PC-3 (cell line): ENCODE measurements at regions not wholly inside any gene's neighbourhood (a gene's known extent, or its start where the extent isn't known, plus 50 kb on each side); places are given as distances from the start of the nearest gene placed in this dataset.
A peak's percentile ranks its signal among the peaks of the same experiment; 100 is the strongest.

Source experiments
- ATAC-seq: fragments of 200-7000 bp; cut with Tn5 transposase; 2 replicates; pipeline ENCODE4 v1.9.1; 2020; ENCODE audit warnings: mild to moderate bottlenecking, moderate library complexity
- BruUV-seq: library from RNA; stranded (reverse); fragments of 400-500 nt; replicated peaks from 2 replicates; lab custom pipeline; 2021; lab: Mats Ljungman, UMichigan
- CTCF ChIA-PET: fragments of 300-600 bp; sonication (Branson Sonifier 250); formaldehyde crosslinking; loops from one replicate; lab custom pipeline; 2022; ENCODE audit warnings: antibody characterized with exemption; lab: Charles Lee
- POLR2A ChIA-PET: fragments of 300-600 bp; sonication (Branson Sonifier 250); formaldehyde crosslinking; loops from one replicate; lab custom pipeline; 2022; ENCODE audit warnings: antibody characterized with exemption; ENCODE audit not compliant: unreplicated experiment; lab: Charles Lee
- DNase-seq: peaks from one replicate; pipeline ENCODE4 v3.0.0-alpha.2; 2015
- H2AFZ ChIP-seq: fragments of 300-600 bp; sonication (generic); 2 replicates; pipeline ENCODE4 v1.6.0; 2016; ENCODE audit warnings: antibody characterized with exemption, low read length
- H3F3A ChIP-seq: fragments of 300-600 bp; sonication (generic); one replicate; pipeline ENCODE4 v1.6.0; 2017; ENCODE audit warnings: antibody characterized with exemption, low read length, control low read depth, mild to moderate bottlenecking; ENCODE audit not compliant: unreplicated experiment
- H3K27ac ChIP-seq: fragments of 300-600 bp; sonication (generic); 2 replicates; pipeline ENCODE4 v1.5.1; 2016; ENCODE audit warnings: mild to moderate bottlenecking, low read length
- H3K27me3 ChIP-seq: fragments of 300-600 bp; sonication (generic); 2 replicates; pipeline ENCODE4 v1.6.1; 2016; ENCODE audit warnings: low read length, mixed read lengths
- H3K36me3 ChIP-seq: fragments of 300-600 bp; sonication (generic); 2 replicates; pipeline ENCODE4 v1.6.1; 2016; ENCODE audit warnings: low read depth, mixed run types, low read length, mixed read lengths
- H3K4me1 ChIP-seq: fragments of 300-600 bp; sonication (generic); 2 replicates; pipeline ENCODE4 v1.5.1; 2016; ENCODE audit warnings: low read length; ENCODE audit not compliant: insufficient read depth
- H3K4me2 ChIP-seq: fragments of 300-600 bp; sonication (generic); 2 replicates; pipeline ENCODE4 v1.6.0; 2016; ENCODE audit warnings: low read length
- H3K4me3 ChIP-seq: fragments of 300-600 bp; sonication (generic); 2 replicates; pipeline ENCODE4 v1.5.1; 2016; ENCODE audit warnings: mild to moderate bottlenecking, low read length, mixed read lengths
- H3K79me2 ChIP-seq: fragments of 300-600 bp; sonication (generic); 2 replicates; pipeline ENCODE4 v1.6.1; 2017; ENCODE audit warnings: low read length, mixed read lengths
- H3K9ac ChIP-seq: fragments of 300-600 bp; sonication (generic); 2 replicates; pipeline ENCODE4 v1.6.0; 2016; ENCODE audit warnings: mild to moderate bottlenecking, low read length
- H3K9me2 ChIP-seq: fragments of 300-600 bp; sonication (generic); replicated peaks from 2 replicates; pipeline ENCODE4 v1.6.1; 2016; ENCODE audit warnings: mixed run types, low read length, mixed read lengths
- H3K9me3 ChIP-seq: fragments of 300-600 bp; sonication (generic); 2 replicates; pipeline ENCODE4 v1.6.1; 2016; ENCODE audit warnings: low read length, mixed read lengths
- H4K20me1 ChIP-seq: fragments of 300-600 bp; sonication (generic); 2 replicates; pipeline ENCODE4 v1.6.1; 2016; ENCODE audit warnings: low read length, mixed read lengths
- CTCF ChIP-seq: fragments of 300-600 bp; sonication (generic); conservative IDR thresholded peaks from 2 replicates; pipeline ENCODE4 v1.5.1; 2017; ENCODE audit warnings: antibody characterized with exemption, low read depth, mild to moderate bottlenecking, low read length
- EZH2 ChIP-seq: fragments of 300-600 bp; sonication (generic); IDR thresholded peaks from one replicate; pipeline ENCODE4 v1.6.1; 2017; ENCODE audit warnings: antibody characterized with exemption, mild to moderate bottlenecking, low read length; ENCODE audit not compliant: unreplicated experiment
- EZH2phosphoT487 ChIP-seq: fragments of 300-600 bp; sonication (generic); IDR thresholded peaks from 2 replicates; pipeline ENCODE4 v1.6.1; 2018; ENCODE audit warnings: mild to moderate bottlenecking, antibody characterized with exemption, low read length, borderline replicate concordance
- intact Hi-C: fragments of 100-400 bp; cut with micrococcal nuclease; formaldehyde crosslinking; loops from 2 replicates; pipeline ENCODE4 v1.9.0; 2023

GRCh38 chr16:47876511-47876910 lies 279.3 kb downstream of the ABCC12 start:
- no peaks in the 10 kb centered on the region for H3K36me3 ChIP-seq
- CTCF ChIA-PET = no interaction called here
- intact Hi-C loops = no loop called here

GRCh38 chr16:47873434-47873833 lies 282.4 kb downstream of the ABCC12 start:
- Histone ChIP-seq H4K20me1 (no peaks in the 10 kb centered on the region), H2AFZ (no peak overlapping the region), H3K9me2 (no peaks in the 10 kb centered on the region), H3K4me3 (no peak overlapping the region), H3K9ac (no peak overlapping the region), H3K9me3 (no peaks in the 10 kb centered on the region), H3K27me3 (no peaks in the 10 kb centered on the region), H3F3A (no peaks in the 10 kb centered on the region), H3K4me2 (no peak overlapping the region), H3K79me2 (no peaks in the 10 kb centered on the region), H3K36me3 (no peaks in the 10 kb centered on the region), H3K27ac (no peak overlapping the region), H3K4me1 (peaks cover 14% of the 10 kb centered on the region)
- ATAC-seq (no peak), DNase-seq (no peak)
- no TSS peak for BruUV-seq
- intact Hi-C loops = no loop called here
- POLR2A ChIA-PET = no interaction called here
- peak; percentile 35; the same call in 1 of the 2 replicates for TF ChIP-seq CTCF
- no peak for TF ChIP-seq EZH2
- CTCF ChIA-PET = no interaction called here

More at GRCh38 chr16:47876511-47876910, 279.3 kb downstream of the ABCC12 start:
- no peak overlapping the region for H3K4me2 ChIP-seq
- no peak overlapping the region for H2AFZ ChIP-seq
- POLR2A ChIA-PET = no interaction called here
- no peak overlapping the region for H3K27ac ChIP-seq
- TF ChIP-seq EZH2 (no peak), EZH2phosphoT487 (no peak), CTCF (no peak)
- H3K4me1 ChIP-seq = peaks cover 14% of the 10 kb centered on the region
- no peak overlapping the region for H3K4me3 ChIP-seq
- H3K9me2 ChIP-seq = no peaks in the 10 kb centered on the region
- H3K79me2 ChIP-seq = no peaks in the 10 kb centered on the region
- no peak for ATAC-seq
- H3K9ac ChIP-seq = no peak overlapping the region
- H3F3A ChIP-seq = no peaks in the 10 kb centered on the region
- no peaks in the 10 kb centered on the region for H3K27me3 ChIP-seq
- no peaks in the 10 kb centered on the region for H3K9me3 ChIP-seq
- no TSS peak for BruUV-seq
- no peaks in the 10 kb centered on the region for H4K20me1 ChIP-seq
- no peak for DNase-seq

GRCh38 chr16:47872225-47872624 lies 283.6 kb downstream of the ABCC12 start:
- H3K9ac ChIP-seq = no peak overlapping the region
- H3K4me2 ChIP-seq = no peak overlapping the region
- no peaks in the 10 kb centered on the region for H3K79me2 ChIP-seq
- no peaks in the 10 kb centered on the region for H4K20me1 ChIP-seq
- H3K27ac ChIP-seq = no peak overlapping the region
- ChIA-PET CTCF (no interaction called here), POLR2A (no interaction called here)
- DNase-seq = no peak
- H3K9me3 ChIP-seq = no peaks in the 10 kb centered on the region
- peaks cover 14% of the 10 kb centered on the region for H3K4me1 ChIP-seq
- H3F3A ChIP-seq = no peaks in the 10 kb centered on the region
- intact Hi-C loops = no loop called here
- TF ChIP-seq EZH2phosphoT487 (no peak), CTCF (no peak)
- no peaks in the 10 kb centered on the region for H3K36me3 ChIP-seq
- ATAC-seq = no peak
- no peaks in the 10 kb centered on the region for H3K27me3 ChIP-seq
- H2AFZ ChIP-seq = no peak overlapping the region
- no peak overlapping the region for H3K4me3 ChIP-seq
- BruUV-seq = no TSS peak
- H3K9me2 ChIP-seq = no peaks in the 10 kb centered on the region
